IMR-90 (cell line): ENCODE measurements at regions not wholly inside any gene's neighbourhood (a gene's known extent, or its start where the extent isn't known, plus 50 kb on each side); places are given as distances from the start of the nearest gene placed in this dataset.

Experiments
- ATAC-seq: fragments of 200-7000 bp; cut with Tn5 transposase; 2 replicates; pipeline ENCODE4 v1.9.1; 2020; ENCODE audit warnings: low read depth, mild to moderate bottlenecking, moderate library complexity
- BruUV-seq: library from RNA; stranded (reverse); fragments of 400-500 nt; replicated peaks from 2 replicates; lab custom pipeline; 2021; lab: Mats Ljungman, UMichigan
- CTCF ChIA-PET: fragments of 300-600 bp; formaldehyde crosslinking; extraction: SDS; loops from one replicate; lab custom pipeline; 2021; ENCODE audit warnings: antibody characterized with exemption; lab: Yijun Ruan, JAX
- POLR2A ChIA-PET: fragments of 300-600 bp; sonication (Branson Sonifier 250); formaldehyde crosslinking; loops from one replicate; lab custom pipeline; 2022; ENCODE audit warnings: antibody characterized with exemption; ENCODE audit not compliant: unreplicated experiment; lab: Charles Lee
- DNase-seq: peaks from one replicate; pipeline ENCODE4 v3.0.0; 2013
- H2AFZ ChIP-seq: replicated peaks from 2 replicates; pipeline ENCODE3; 2013; ENCODE audit warnings: low read length, mild to moderate bottlenecking; ENCODE audit not compliant: poor library complexity
- H2AK5ac ChIP-seq: 2 replicates; pipeline ENCODE4 v1.6.1; 2013; ENCODE audit warnings: low read depth, low read length, inconsistent platforms
- H2AK9ac ChIP-seq: replicated peaks from 2 replicates; pipeline ENCODE3; 2013; ENCODE audit warnings: mild to moderate bottlenecking, low read depth, low read length, moderate library complexity; ENCODE audit not compliant: poor library complexity
- H2BK120ac ChIP-seq: 2 replicates; pipeline ENCODE4 v1.6.1; 2013; ENCODE audit warnings: low read depth, low read length, inconsistent platforms
- H2BK15ac ChIP-seq: 3 replicates; pipeline ENCODE4 v1.6.1; 2013; ENCODE audit warnings: low read depth, low read length, inconsistent platforms
- H2BK20ac ChIP-seq: 2 replicates; pipeline ENCODE4 v1.6.1; 2013; ENCODE audit warnings: low read depth, mild to moderate bottlenecking, inconsistent platforms, low read length, moderate library complexity
- H2BK5ac ChIP-seq: 2 replicates; pipeline ENCODE4 v1.6.1; 2013; ENCODE audit warnings: mild to moderate bottlenecking, low read depth, low read length, inconsistent platforms; ENCODE audit not compliant: poor library complexity, severe bottlenecking
- H3K14ac ChIP-seq: replicated peaks from 2 replicates; pipeline ENCODE4 v1.6.1; 2013; ENCODE audit warnings: low read depth, low read length, inconsistent platforms
- H3K18ac ChIP-seq: 2 replicates; pipeline ENCODE4 v1.6.1; 2013; ENCODE audit warnings: low read depth, low read length, control low read depth
- H3K23ac ChIP-seq: 2 replicates; pipeline ENCODE4 v1.6.1; 2013; ENCODE audit warnings: low read depth, low read length, inconsistent platforms
- H3K27ac ChIP-seq: 2 replicates; pipeline ENCODE4 v1.5.1; 2013; ENCODE audit warnings: mild to moderate bottlenecking, control low read depth, low read length; ENCODE audit not compliant: insufficient read depth
- H3K27me3 ChIP-seq: 2 replicates; pipeline ENCODE4 v1.6.1; 2013; ENCODE audit warnings: low read length; ENCODE audit not compliant: control insufficient read depth, insufficient read depth
- H3K36me3 ChIP-seq: 2 replicates; pipeline ENCODE4 v1.6.1; 2013; ENCODE audit warnings: low read length, mixed read lengths; ENCODE audit not compliant: control insufficient read depth, insufficient read depth
- H3K4ac ChIP-seq: 2 replicates; pipeline ENCODE4 v1.6.1; 2013; ENCODE audit warnings: low read depth, low read length, inconsistent platforms
- H3K4me1 ChIP-seq: 2 replicates; pipeline ENCODE4 v1.6.1; 2013; ENCODE audit warnings: low read length, mixed read lengths; ENCODE audit not compliant: control insufficient read depth, insufficient read depth
- H3K4me2 ChIP-seq: 2 replicates; pipeline ENCODE4 v1.6.1; 2013; ENCODE audit warnings: low read depth, mild to moderate bottlenecking, control low read depth, low read length, moderate library complexity
- H3K4me3 ChIP-seq: 2 replicates; pipeline ENCODE4 v1.5.1; 2013; ENCODE audit warnings: low read depth, mild to moderate bottlenecking, control low read depth, low read length, moderate library complexity; ENCODE audit not compliant: insufficient read depth
- H3K56ac ChIP-seq: 2 replicates; pipeline ENCODE4 v1.6.1; 2013; ENCODE audit warnings: low read length, inconsistent platforms; ENCODE audit not compliant: insufficient read depth; ENCODE audit errors: extremely low read depth
- H3K79me1 ChIP-seq, 2 experiments: 2 replicates each; pipeline ENCODE4 v1.6.1; 2013; ENCODE audit warnings: low read length in 2 of 2, inconsistent platforms in 1 of 2, low read depth in 1 of 2
- H3K9ac ChIP-seq: 2 replicates; pipeline ENCODE4 v1.6.1; 2013; ENCODE audit warnings: low read depth, low read length, control low read depth
- H3K9me1 ChIP-seq: 2 replicates; pipeline ENCODE4 v1.6.1; 2013; ENCODE audit warnings: low read length, inconsistent platforms; ENCODE audit not compliant: insufficient read depth
- H3K9me3 ChIP-seq: 2 replicates; pipeline ENCODE4 v1.6.1; 2013; ENCODE audit warnings: low read length; ENCODE audit not compliant: control insufficient read depth, insufficient read depth
- H4K20me1 ChIP-seq: 2 replicates; pipeline ENCODE4 v1.6.1; 2013; ENCODE audit warnings: low read length, inconsistent platforms; ENCODE audit not compliant: insufficient read depth
- H4K5ac ChIP-seq: 2 replicates; pipeline ENCODE4 v1.6.1; 2013; ENCODE audit warnings: mild to moderate bottlenecking, low read depth, low read length, control low read depth
- H4K8ac ChIP-seq, 2 experiments: 2 replicates each; pipeline ENCODE4 v1.6.1; 2013; ENCODE audit warnings: low read depth in 2 of 2, low read length in 2 of 2, control low read depth in 1 of 2, inconsistent platforms in 1 of 2
- H4K91ac ChIP-seq: 2 replicates; pipeline ENCODE4 v1.6.1; 2013; ENCODE audit warnings: low read depth, low read length, inconsistent platforms; ENCODE audit not compliant: insufficient read depth
- BHLHE40 ChIP-seq: fragments of 150-350 bp; IDR thresholded peaks from 2 replicates; pipeline ENCODE4 v1.6.1; 2016; ENCODE audit warnings: mild to moderate bottlenecking, low read depth, low read length
- CEBPB ChIP-seq: IDR thresholded peaks from 2 replicates; pipeline ENCODE4 v1.6.1; 2012; ENCODE audit warnings: low read depth, low read length, improper control_type of control experiment
- CHD1 ChIP-seq: IDR thresholded peaks from 2 replicates; pipeline ENCODE4 v1.6.1; 2012; ENCODE audit warnings: low read depth, low read length, improper control_type of control experiment
- FOS ChIP-seq: fragments of 150-350 bp; IDR thresholded peaks from 2 replicates; pipeline ENCODE4 v1.6.1; 2016; ENCODE audit warnings: low read depth, low read length
- MAFK ChIP-seq: IDR thresholded peaks from 2 replicates; pipeline ENCODE4 v1.6.1; 2012; ENCODE audit warnings: low read depth, low read length, improper control_type of control experiment
- MAZ ChIP-seq: IDR thresholded peaks from 2 replicates; pipeline ENCODE4 v1.6.1; 2012; ENCODE audit warnings: low read depth, mild to moderate bottlenecking, low read length, improper control_type of control experiment, moderate library complexity, borderline replicate concordance
- MXI1 ChIP-seq: IDR thresholded peaks from 2 replicates; pipeline ENCODE4 v1.6.1; 2012; ENCODE audit warnings: low read depth, mild to moderate bottlenecking, low read length, moderate library complexity, borderline replicate concordance
- NFE2L2 ChIP-seq: fragments of 150-350 bp; IDR thresholded peaks from 2 replicates; pipeline ENCODE4 v1.6.1; 2016; ENCODE audit warnings: low read depth, mild to moderate bottlenecking, low read length
- POLR2A ChIP-seq: IDR thresholded peaks from 2 replicates; pipeline ENCODE4 v1.6.1; 2012; ENCODE audit warnings: mild to moderate bottlenecking, low read depth, low read length
- RAD21 ChIP-seq: IDR thresholded peaks from 2 replicates; pipeline ENCODE4 v1.6.1; 2012; ENCODE audit warnings: low read length, improper control_type of control experiment
- RCOR1 ChIP-seq: IDR thresholded peaks from 2 replicates; pipeline ENCODE4 v1.6.1; 2012; ENCODE audit warnings: mild to moderate bottlenecking, low read length, improper control_type of control experiment; ENCODE audit not compliant: insufficient replicate concordance
- RFX5 ChIP-seq: IDR thresholded peaks from 2 replicates; pipeline ENCODE4 v1.8.0; 2012; ENCODE audit warnings: low read depth, mild to moderate bottlenecking, low read length, moderate library complexity
- SMC3 ChIP-seq: fragments of 150-350 bp; IDR thresholded peaks from 2 replicates; pipeline ENCODE4 v1.6.1; 2016; ENCODE audit warnings: low read depth, mild to moderate bottlenecking, antibody characterized with exemption, low read length, moderate library complexity
- WGBS, 2 experiments: methylation state at CpG; one replicate each; pipeline versions ENCODE4 v1.1.5 to v1.1.7; 2013; ENCODE audit warnings: missing lambda C conversion rate in 2 of 2; ENCODE audit not compliant: insufficient read length in 1 of 2; ENCODE audit errors: extremely low coverage in 2 of 2; 5-methylcytosine and 5-hydroxymethylcytosine counted together
- dilution Hi-C: fragments of 300-500 bp; cut with HindIII; formaldehyde crosslinking; loops from one replicate; pipeline ENCODE4 v1.14.3; 2018; ENCODE audit warnings: low sequenced_read_pairs; ENCODE audit not compliant: unreplicated experiment
- in situ Hi-C: fragments of 300-500 bp; cut with MboI; formaldehyde crosslinking; loops from 3 replicates; pipeline ENCODE4 v1.14.3; 2019; ENCODE audit warnings: low sequenced_read_pairs, inconsistent platforms, mixed read lengths
- intact Hi-C: fragments of 100-400 bp; cut with micrococcal nuclease; formaldehyde crosslinking; loops from 2 replicates; pipeline ENCODE4 v1.10.0; 2022
- TF ChIP-seq, protein P1 (sequence below): conservative IDR thresholded peaks from 2 replicates; pipeline ENCODE4 v1.5.1; 2012; ENCODE audit warnings: mild to moderate bottlenecking, low read depth, low read length, improper control_type of control experiment
- TF ChIP-seq, protein P2 (sequence below): fragments of 150-350 bp; IDR thresholded peaks from 2 replicates; pipeline ENCODE4 v1.6.1; 2016; ENCODE audit warnings: low read depth, mild to moderate bottlenecking, low read length, moderate library complexity, borderline replicate concordance
- TF ChIP-seq, protein P3 (sequence below): fragments of 150-350 bp; IDR thresholded peaks from 2 replicates; pipeline ENCODE4 v1.6.1; 2017; ENCODE audit warnings: mild to moderate bottlenecking, antibody characterized with exemption, low read length, low read depth

DNA sequence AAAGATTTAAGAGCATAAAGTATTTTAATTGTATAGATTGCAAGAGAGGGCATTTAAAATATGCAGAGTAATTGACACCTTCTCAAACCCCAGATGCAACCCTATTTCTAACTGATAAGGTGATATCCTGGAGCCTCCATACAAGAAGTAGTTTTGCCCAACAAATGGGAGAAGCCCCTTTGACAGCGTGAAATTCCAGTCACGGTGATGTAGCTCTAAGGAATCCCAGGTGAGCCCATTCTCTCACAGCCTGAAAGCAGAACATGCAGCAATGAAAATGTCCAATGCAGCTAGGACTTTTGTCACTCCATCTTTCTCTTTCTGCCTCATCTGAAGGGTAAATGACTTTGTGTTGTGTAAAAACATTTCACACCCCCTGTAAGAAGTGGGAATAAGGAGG lies 96.4 kb downstream of the TMEM212 start:
- H3K4ac ChIP-seq, result no peak overlapping the region
- H3K4me2 ChIP-seq, result no peak overlapping the region
- H2AK9ac ChIP-seq, result no peak overlapping the region
- H3K9me1 ChIP-seq, result peaks cover 2% of the 10 kb centered on the region; the same call in 1 of the 2 replicates
- H2BK15ac ChIP-seq, result no peak overlapping the region
- H2AFZ ChIP-seq, result no peak overlapping the region
- TF ChIP-seq RAD21 (no peak), MAFK (no peak), CHD1 (no peak), RFX5 (no peak), SMC3 (no peak), CEBPB (no peak), FOS (no peak), MXI1 (no peak), NFE2L2 (no peak), BHLHE40 (no peak), POLR2A (no peak), MAZ (no peak), RCOR1 (no peak)
- TF ChIP-seq, protein P1, sequence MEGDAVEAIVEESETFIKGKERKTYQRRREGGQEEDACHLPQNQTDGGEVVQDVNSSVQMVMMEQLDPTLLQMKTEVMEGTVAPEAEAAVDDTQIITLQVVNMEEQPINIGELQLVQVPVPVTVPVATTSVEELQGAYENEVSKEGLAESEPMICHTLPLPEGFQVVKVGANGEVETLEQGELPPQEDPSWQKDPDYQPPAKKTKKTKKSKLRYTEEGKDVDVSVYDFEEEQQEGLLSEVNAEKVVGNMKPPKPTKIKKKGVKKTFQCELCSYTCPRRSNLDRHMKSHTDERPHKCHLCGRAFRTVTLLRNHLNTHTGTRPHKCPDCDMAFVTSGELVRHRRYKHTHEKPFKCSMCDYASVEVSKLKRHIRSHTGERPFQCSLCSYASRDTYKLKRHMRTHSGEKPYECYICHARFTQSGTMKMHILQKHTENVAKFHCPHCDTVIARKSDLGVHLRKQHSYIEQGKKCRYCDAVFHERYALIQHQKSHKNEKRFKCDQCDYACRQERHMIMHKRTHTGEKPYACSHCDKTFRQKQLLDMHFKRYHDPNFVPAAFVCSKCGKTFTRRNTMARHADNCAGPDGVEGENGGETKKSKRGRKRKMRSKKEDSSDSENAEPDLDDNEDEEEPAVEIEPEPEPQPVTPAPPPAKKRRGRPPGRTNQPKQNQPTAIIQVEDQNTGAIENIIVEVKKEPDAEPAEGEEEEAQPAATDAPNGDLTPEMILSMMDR, result no peak
- TF ChIP-seq, protein P2, sequence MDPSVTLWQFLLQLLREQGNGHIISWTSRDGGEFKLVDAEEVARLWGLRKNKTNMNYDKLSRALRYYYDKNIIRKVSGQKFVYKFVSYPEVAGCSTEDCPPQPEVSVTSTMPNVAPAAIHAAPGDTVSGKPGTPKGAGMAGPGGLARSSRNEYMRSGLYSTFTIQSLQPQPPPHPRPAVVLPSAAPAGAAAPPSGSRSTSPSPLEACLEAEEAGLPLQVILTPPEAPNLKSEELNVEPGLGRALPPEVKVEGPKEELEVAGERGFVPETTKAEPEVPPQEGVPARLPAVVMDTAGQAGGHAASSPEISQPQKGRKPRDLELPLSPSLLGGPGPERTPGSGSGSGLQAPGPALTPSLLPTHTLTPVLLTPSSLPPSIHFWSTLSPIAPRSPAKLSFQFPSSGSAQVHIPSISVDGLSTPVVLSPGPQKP, result no peak
- TF ChIP-seq, protein P3, sequence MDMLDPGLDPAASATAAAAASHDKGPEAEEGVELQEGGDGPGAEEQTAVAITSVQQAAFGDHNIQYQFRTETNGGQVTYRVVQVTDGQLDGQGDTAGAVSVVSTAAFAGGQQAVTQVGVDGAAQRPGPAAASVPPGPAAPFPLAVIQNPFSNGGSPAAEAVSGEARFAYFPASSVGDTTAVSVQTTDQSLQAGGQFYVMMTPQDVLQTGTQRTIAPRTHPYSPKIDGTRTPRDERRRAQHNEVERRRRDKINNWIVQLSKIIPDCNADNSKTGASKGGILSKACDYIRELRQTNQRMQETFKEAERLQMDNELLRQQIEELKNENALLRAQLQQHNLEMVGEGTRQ, result no peak
- H2BK5ac ChIP-seq, result no peak overlapping the region
- no peak for ATAC-seq
- no peak overlapping the region for H4K8ac ChIP-seq
- dilution Hi-C loops (no loop called here), in situ Hi-C loops (no loop called here), intact Hi-C loops (no loop called here)
- H4K91ac ChIP-seq, result no peak overlapping the region
- no CpG with 5 or more reads among the region's 2 CpGs for WGBS, 2 experiments
- no peak overlapping the region for H2BK120ac ChIP-seq
- no peak overlapping the region for H3K4me3 ChIP-seq
- H2AK5ac ChIP-seq, result no peak overlapping the region
- no peak overlapping the region for H2BK20ac ChIP-seq
- no peak for DNase-seq
- peaks cover 4% of the 10 kb centered on the region for H3K4me1 ChIP-seq
- H3K36me3 ChIP-seq, result no peaks in the 10 kb centered on the region
- no peaks in the 10 kb centered on the region for H3K79me1 ChIP-seq
- H3K9ac ChIP-seq, result no peak overlapping the region
- no peak overlapping the region; the same call in 1 of the 2 replicates for H3K23ac ChIP-seq
- no peak overlapping the region for H4K5ac ChIP-seq
- POLR2A ChIA-PET, result no interaction called here
- no peaks in the 10 kb centered on the region for H4K20me1 ChIP-seq
- H3K14ac ChIP-seq, result no peak overlapping the region
- no peak overlapping the region for H3K56ac ChIP-seq
- no peak overlapping the region for H3K27ac ChIP-seq
- H3K9me3 ChIP-seq, result no peaks in the 10 kb centered on the region
- CTCF ChIA-PET, result interaction anchor here (0.6 kb wide), 1 partner anchor 249 kb away, joined by 3 read pairs; no protein-coding TSS in a partner anchor
- no TSS peak for BruUV-seq
- no peak overlapping the region for H3K18ac ChIP-seq
- no peaks in the 10 kb centered on the region for H3K27me3 ChIP-seq
